ENCODE measurements at regions not wholly inside any gene's neighbourhood (a gene's known extent, or its start where the extent isn't known, plus 50 kb on each side); places are given as distances from the start of the nearest gene placed in this dataset.

DNA sequence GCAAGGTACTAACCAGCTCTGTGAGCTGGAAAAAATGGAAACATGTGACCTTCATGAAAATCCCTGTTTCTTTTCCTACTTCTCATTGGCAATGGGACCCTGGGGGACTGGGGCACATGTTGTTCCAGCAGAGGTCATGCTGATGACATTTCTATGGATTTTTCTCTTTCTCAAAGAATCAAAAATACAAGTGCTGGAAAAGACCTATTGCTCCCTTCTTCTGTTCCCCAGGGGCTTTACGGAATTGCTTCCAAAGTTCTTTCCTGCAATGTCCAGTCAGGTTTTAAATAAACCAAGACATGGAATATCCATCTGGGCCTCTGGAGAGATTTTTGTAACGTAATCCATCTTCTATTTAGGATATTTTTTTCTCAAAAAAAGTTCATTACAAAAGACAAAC lies 1006.1 kb upstream of the CELF4 start:
- TF ChIP-seq, protein P1, sequence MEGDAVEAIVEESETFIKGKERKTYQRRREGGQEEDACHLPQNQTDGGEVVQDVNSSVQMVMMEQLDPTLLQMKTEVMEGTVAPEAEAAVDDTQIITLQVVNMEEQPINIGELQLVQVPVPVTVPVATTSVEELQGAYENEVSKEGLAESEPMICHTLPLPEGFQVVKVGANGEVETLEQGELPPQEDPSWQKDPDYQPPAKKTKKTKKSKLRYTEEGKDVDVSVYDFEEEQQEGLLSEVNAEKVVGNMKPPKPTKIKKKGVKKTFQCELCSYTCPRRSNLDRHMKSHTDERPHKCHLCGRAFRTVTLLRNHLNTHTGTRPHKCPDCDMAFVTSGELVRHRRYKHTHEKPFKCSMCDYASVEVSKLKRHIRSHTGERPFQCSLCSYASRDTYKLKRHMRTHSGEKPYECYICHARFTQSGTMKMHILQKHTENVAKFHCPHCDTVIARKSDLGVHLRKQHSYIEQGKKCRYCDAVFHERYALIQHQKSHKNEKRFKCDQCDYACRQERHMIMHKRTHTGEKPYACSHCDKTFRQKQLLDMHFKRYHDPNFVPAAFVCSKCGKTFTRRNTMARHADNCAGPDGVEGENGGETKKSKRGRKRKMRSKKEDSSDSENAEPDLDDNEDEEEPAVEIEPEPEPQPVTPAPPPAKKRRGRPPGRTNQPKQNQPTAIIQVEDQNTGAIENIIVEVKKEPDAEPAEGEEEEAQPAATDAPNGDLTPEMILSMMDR (IDR thresholded peaks at IDR 0.05) = no peak
- TF ChIP-seq POLR2A (IDR thresholded peaks at IDR 0.05) = no peak

Measured in ovary (tissue), 3 donors.